ENCODE measurements at regions not wholly inside any gene's neighbourhood (a gene's known extent, or its start where the extent isn't known, plus 50 kb on each side); places are given as distances from the start of the nearest gene placed in this dataset.

DNA sequence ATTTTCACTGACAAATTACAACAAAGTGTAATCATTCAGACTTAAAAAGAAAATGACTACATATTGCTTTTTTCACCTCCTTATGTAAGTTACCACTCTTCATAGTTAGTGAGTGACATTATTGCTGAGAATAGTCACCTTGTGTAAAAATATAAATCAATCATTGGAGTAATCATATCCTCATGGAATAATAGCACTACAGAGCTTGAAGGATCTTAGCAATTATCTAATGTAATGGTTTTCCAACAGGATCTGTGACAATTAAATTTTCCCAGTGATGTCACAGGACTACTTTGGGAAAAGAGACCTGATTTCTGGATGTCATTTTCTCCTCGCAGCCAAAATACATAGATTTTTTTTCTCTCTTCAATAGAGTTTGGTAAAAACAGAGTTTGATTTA is 833.0 kb upstream of the PCDH9 start:
- H3K27me3 ChIP-seq: no peaks in the 10 kb centered on the region
- H3K9me3 ChIP-seq: no peaks in the 10 kb centered on the region
- H3K4me1 ChIP-seq: peaks cover 0 to 12% (median 3%) of the 10 kb centered on the region in 4 donors
- no peak overlapping the region for H3K27ac ChIP-seq
- no peak overlapping the region for H3K4me3 ChIP-seq
- no peak for DNase-seq
- in situ Hi-C loops (cut with MboI; ENCODE audit: low pct_ligation_motif_present in 1 of 4, low pct_unique_long_range_greater_than_20kb in 1 of 4, low sequenced_read_pairs in 3 of 4) (no loop called here), intact Hi-C loops (cut with DNase I; ENCODE audit: low total_unique reads) (no loop called here)
- no peak for TF ChIP-seq EP300 (IDR thresholded peaks at IDR 0.05; ENCODE audit: low read depth)
- TF ChIP-seq, protein P1, sequence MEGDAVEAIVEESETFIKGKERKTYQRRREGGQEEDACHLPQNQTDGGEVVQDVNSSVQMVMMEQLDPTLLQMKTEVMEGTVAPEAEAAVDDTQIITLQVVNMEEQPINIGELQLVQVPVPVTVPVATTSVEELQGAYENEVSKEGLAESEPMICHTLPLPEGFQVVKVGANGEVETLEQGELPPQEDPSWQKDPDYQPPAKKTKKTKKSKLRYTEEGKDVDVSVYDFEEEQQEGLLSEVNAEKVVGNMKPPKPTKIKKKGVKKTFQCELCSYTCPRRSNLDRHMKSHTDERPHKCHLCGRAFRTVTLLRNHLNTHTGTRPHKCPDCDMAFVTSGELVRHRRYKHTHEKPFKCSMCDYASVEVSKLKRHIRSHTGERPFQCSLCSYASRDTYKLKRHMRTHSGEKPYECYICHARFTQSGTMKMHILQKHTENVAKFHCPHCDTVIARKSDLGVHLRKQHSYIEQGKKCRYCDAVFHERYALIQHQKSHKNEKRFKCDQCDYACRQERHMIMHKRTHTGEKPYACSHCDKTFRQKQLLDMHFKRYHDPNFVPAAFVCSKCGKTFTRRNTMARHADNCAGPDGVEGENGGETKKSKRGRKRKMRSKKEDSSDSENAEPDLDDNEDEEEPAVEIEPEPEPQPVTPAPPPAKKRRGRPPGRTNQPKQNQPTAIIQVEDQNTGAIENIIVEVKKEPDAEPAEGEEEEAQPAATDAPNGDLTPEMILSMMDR (IDR thresholded peaks at IDR 0.05): no peak
- no peak for TF ChIP-seq POLR2AphosphoS5 (IDR thresholded peaks at IDR 0.05)
- no peak for TF ChIP-seq POLR2A (IDR thresholded peaks at IDR 0.05)
- WGBS, 2 donors (ENCODE audit: low coverage in 1 of 2): 79 to 91% methylated on average over 1 of the region's 1 CpG
- H3K36me3 ChIP-seq: no peaks in the 10 kb centered on the region

DNA sequence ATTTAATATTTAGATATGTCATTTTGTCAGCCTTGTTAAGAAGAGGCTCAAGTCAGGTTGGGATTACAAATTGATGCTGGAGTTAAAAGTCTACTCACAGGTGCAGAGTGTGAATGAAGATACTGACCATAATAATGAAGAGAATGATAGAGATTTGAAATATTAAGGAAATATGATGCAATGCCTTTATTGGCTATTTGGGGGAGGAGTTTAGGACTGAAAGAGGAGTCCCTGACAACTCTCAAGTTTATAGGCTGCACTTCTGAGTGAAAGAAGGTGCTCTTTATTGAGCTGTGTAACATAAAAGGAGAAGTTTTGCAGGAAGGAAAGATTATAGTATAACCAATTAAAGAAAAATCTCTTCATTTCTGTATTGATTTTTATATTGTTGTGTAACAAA is 827.7 kb upstream of the PCDH9 start:
- no peak overlapping the region for H3K4me3 ChIP-seq
- in situ Hi-C loops (cut with MboI; ENCODE audit: low pct_ligation_motif_present in 1 of 4, low pct_unique_long_range_greater_than_20kb in 1 of 4, low sequenced_read_pairs in 3 of 4): no loop called here
- DNase-seq: no peak
- H3K9me3 ChIP-seq: no peaks in the 10 kb centered on the region
- intact Hi-C loops (cut with DNase I; ENCODE audit: low total_unique reads): no loop called here
- H3K4me1 ChIP-seq: no peaks in the 10 kb centered on the region
- H3K27ac ChIP-seq: no peak overlapping the region
- no peaks in the 10 kb centered on the region for H3K36me3 ChIP-seq
- no peaks in the 10 kb centered on the region for H3K27me3 ChIP-seq
- TF ChIP-seq EP300 (IDR thresholded peaks at IDR 0.05; ENCODE audit: low read depth) (no peak), POLR2AphosphoS5 (IDR thresholded peaks at IDR 0.05) (no peak)
- TF ChIP-seq, protein P1 (IDR thresholded peaks at IDR 0.05): no peak

DNA sequence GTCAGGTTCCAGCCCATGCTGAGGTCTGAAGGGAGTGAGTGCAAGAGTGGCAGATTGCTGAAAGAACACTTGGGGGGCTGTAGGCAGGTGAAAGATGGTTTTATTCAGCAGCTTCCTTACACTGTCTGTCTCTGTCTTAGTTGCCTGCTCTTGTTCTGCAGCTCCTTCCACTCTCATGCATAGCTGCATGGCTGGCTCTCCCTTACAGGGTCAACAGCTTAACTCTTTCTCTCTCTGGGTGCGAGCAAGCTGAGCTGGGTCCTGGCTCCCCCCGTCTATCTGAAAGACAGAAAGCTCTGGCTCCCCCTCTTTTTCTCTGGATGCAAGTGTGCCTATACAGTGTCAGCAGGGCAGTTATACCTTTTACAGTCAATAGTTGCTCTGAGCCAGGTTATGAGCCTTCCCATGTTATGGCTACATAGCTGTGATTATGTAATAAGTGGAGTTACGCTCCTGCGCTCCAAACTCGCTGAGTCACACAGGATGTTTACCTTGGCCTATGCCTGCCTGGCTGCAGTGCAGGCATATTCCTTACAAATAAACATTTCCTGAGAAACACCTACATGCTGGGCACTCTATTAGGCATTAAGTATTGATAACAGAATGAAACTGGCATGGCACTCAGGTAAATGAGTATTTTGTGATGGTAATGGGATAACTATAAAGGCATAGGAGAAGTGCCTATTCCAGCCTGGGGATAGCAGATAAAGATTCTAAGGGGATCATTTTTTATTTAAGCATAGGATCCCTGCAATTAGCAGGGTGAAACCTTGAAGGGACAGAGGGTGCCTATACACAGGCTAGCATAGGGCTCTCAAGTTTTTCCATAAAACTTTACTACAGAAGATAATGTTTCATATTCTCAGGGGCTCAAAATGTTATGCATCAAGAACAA is 826.9 kb upstream of the PCDH9 start:
- Histone ChIP-seq H3K9me3 (no peaks in the 10 kb centered on the region), H3K27me3 (no peaks in the 10 kb centered on the region), H3K36me3 (no peaks in the 10 kb centered on the region), H3K27ac (no peak overlapping the region), H3K4me1 (no peaks in the 10 kb centered on the region), H3K4me3 (no peak overlapping the region)
- intact Hi-C loops (cut with DNase I; ENCODE audit: low total_unique reads) (no loop called here), in situ Hi-C loops (cut with MboI; ENCODE audit: low pct_ligation_motif_present in 1 of 4, low pct_unique_long_range_greater_than_20kb in 1 of 4, low sequenced_read_pairs in 3 of 4) (no loop called here)
- TF ChIP-seq EP300 (IDR thresholded peaks at IDR 0.05; ENCODE audit: low read depth): no peak
- TF ChIP-seq POLR2A (IDR thresholded peaks at IDR 0.05): no peak
- no peak for TF ChIP-seq POLR2AphosphoS5 (IDR thresholded peaks at IDR 0.05)
- TF ChIP-seq, protein P1 (IDR thresholded peaks at IDR 0.05): no peak
- 82% methylated on average over 5 of the region's 5 CpGs; no CpG with 5 or more reads in 1 of the 2 donors for WGBS, 2 donors (ENCODE audit: low coverage in 1 of 2)
- peak; percentile 32 for DNase-seq

DNA sequence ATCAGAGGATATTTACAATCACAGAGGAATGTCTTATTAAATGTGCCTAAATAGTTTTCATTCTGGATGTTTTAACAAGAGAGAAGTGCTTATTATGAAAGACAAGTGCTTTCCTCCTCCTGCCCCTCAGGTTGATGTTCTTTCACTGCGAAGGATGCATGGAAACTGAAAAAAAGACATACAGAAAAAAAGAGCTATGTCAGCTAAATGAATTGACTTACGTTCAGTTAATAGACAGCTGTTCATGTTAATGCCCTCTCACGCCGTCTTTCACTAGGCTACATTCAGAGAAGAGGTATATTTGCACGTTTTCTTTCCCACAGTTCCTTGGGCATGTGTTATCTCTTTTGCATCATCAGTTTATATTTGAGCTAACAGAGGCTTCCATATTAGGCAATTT is 821.8 kb upstream of the PCDH9 start:
- intact Hi-C loops (cut with DNase I; ENCODE audit: low total_unique reads) (no loop called here), in situ Hi-C loops (cut with MboI; ENCODE audit: low pct_ligation_motif_present in 1 of 4, low pct_unique_long_range_greater_than_20kb in 1 of 4, low sequenced_read_pairs in 3 of 4) (no loop called here)
- no peak overlapping the region for H3K4me3 ChIP-seq
- DNase-seq: no peak
- no peaks in the 10 kb centered on the region for H3K4me1 ChIP-seq
- H3K36me3 ChIP-seq: no peaks in the 10 kb centered on the region
- no peaks in the 10 kb centered on the region for H3K9me3 ChIP-seq
- no peak for TF ChIP-seq EP300 (IDR thresholded peaks at IDR 0.05; ENCODE audit: low read depth)
- TF ChIP-seq, protein P1 (IDR thresholded peaks at IDR 0.05): no peak
- no peak for TF ChIP-seq POLR2A (IDR thresholded peaks at IDR 0.05)
- TF ChIP-seq POLR2AphosphoS5 (IDR thresholded peaks at IDR 0.05): no peak
- WGBS, 2 donors (ENCODE audit: low coverage in 1 of 2): 73 to 82% methylated on average over 2 to 5 of the region's 5 CpGs
- H3K27me3 ChIP-seq: no peaks in the 10 kb centered on the region
- no peak overlapping the region for H3K27ac ChIP-seq

All from transverse colon (tissue), 4 donors.